Activated B cell treated with CpG ODN at 0.5 μM for 24 hours (primary cell): ENCODE measurements at regions not wholly inside any gene's neighbourhood (a gene's known extent, or its start where the extent isn't known, plus 50 kb on each side); places are given as distances from the start of the nearest gene placed in this dataset.

ENCODE experiments used
- ATAC-seq: fragments of 200-7000 bp; cut with Tn5 transposase; one replicate; pipeline ENCODE4 v1.10.0; 2021; ENCODE audit warnings: low read depth, mild to moderate bottlenecking, moderate library complexity
- CTCF ChIA-PET: fragments of 350-600 bp; sonication (Branson Sonifier 250); formaldehyde crosslinking; loops from one replicate; lab custom pipeline; 2021; ENCODE audit warnings: antibody characterized with exemption; lab: Charles Lee
- POLR2A ChIA-PET: fragments of 350-600 bp; sonication (Branson Sonifier 250); formaldehyde crosslinking; loops from one replicate; lab custom pipeline; 2021; ENCODE audit warnings: antibody characterized with exemption; lab: Charles Lee
- DNase-seq: peaks from one replicate; pipeline ENCODE4 v3.0.0; 2022
- H3K27ac Mint-ChIP-seq: one replicate; pipeline ENCODE4 v1.8.0; 2020; ENCODE audit warnings: mixed read lengths
- H3K27me3 Mint-ChIP-seq: one replicate; pipeline ENCODE4 v1.8.0; 2021; ENCODE audit warnings: mixed read lengths
- H3K36me3 Mint-ChIP-seq: one replicate; pipeline ENCODE4 v1.8.0; 2021; ENCODE audit warnings: low read depth, mixed read lengths
- H3K4me1 Mint-ChIP-seq: one replicate; pipeline ENCODE4 v1.8.0; 2021; ENCODE audit warnings: mixed read lengths
- H3K4me3 Mint-ChIP-seq: one replicate; pipeline ENCODE4 v1.8.0; 2020; ENCODE audit warnings: mild to moderate bottlenecking, mixed read lengths
- H3K9me3 Mint-ChIP-seq: one replicate; pipeline ENCODE4 v1.8.0; 2020; ENCODE audit warnings: mixed read lengths
- intact Hi-C: fragments of 100-400 bp; cut with micrococcal nuclease; formaldehyde crosslinking; loops from one replicate; pipeline ENCODE4 v1.15.1; 2024
- TF ChIP-seq, protein P1 (sequence below): fragments of 200-600 bp; IDR thresholded peaks from one replicate; pipeline ENCODE4 v1.8.0; 2022; ENCODE audit warnings: antibody characterized with exemption, mild to moderate bottlenecking

GRCh38 chr12:131418884-131419283 lies 292.0 kb upstream of the SFSWAP start:
- intact Hi-C loops = no loop called here
- ATAC-seq = no peak
- CTCF ChIA-PET = no interaction called here
- DNase-seq = no peak
- Mint-ChIP-seq H3K4me3 (no peak overlapping the region), H3K27ac (no peak overlapping the region), H3K9me3 (peaks cover 8% of the 10 kb centered on the region), H3K4me1 (no peaks in the 10 kb centered on the region), H3K27me3 (peaks cover 9% of the 10 kb centered on the region), H3K36me3 (no peaks in the 10 kb centered on the region)
- TF ChIP-seq, protein P1, sequence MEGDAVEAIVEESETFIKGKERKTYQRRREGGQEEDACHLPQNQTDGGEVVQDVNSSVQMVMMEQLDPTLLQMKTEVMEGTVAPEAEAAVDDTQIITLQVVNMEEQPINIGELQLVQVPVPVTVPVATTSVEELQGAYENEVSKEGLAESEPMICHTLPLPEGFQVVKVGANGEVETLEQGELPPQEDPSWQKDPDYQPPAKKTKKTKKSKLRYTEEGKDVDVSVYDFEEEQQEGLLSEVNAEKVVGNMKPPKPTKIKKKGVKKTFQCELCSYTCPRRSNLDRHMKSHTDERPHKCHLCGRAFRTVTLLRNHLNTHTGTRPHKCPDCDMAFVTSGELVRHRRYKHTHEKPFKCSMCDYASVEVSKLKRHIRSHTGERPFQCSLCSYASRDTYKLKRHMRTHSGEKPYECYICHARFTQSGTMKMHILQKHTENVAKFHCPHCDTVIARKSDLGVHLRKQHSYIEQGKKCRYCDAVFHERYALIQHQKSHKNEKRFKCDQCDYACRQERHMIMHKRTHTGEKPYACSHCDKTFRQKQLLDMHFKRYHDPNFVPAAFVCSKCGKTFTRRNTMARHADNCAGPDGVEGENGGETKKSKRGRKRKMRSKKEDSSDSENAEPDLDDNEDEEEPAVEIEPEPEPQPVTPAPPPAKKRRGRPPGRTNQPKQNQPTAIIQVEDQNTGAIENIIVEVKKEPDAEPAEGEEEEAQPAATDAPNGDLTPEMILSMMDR = no peak
- POLR2A ChIA-PET = no interaction called here

GRCh38 chr12:131420867-131421447 lies 289.9 kb upstream of the SFSWAP start:
- H3K27ac Mint-ChIP-seq = no peak overlapping the region
- DNase-seq = no peak
- CTCF ChIA-PET = no interaction called here
- no peaks in the 10 kb centered on the region for H3K4me1 Mint-ChIP-seq
- TF ChIP-seq, protein P1 = no peak
- POLR2A ChIA-PET = no interaction called here
- H3K36me3 Mint-ChIP-seq = no peaks in the 10 kb centered on the region
- intact Hi-C loops = no loop called here
- H3K27me3 Mint-ChIP-seq = peaks cover 12% of the 10 kb centered on the region
- H3K9me3 Mint-ChIP-seq = peaks cover 24% of the 10 kb centered on the region
- ATAC-seq = no peak
- no peak overlapping the region for H3K4me3 Mint-ChIP-seq

DNA sequence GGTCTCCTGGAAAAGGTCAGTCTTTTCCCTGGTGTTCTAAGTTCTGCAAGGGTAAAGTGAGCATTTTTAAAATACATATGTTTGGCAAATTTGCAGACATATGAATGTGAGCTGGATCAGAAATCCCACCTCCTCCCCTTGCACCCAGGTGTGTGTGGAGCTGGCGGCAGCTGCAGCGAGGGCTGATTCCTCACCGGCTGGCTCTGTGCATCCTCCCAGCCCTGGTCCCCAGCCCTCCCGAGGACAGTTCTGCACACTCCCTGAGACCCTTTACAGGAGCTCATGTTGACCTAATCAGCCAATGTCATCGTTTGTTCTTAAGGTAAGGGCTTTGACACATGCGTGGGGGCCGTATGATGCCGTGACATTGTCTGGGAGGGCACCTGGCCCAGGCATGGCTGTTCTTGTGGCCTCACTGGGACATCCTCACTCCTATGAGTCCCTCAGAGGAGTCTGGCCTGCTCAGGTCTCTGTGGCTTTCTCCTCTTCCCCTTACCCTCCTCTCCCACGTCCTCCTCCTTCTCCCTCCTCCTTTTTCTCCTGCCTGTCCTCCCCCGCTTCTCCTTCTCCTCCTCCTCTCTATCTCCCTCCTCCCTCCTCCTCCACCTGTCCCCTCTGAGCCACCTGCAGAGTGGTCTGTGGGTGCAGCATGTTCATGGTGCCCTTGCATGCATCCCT lies 289.2 kb upstream of the SFSWAP start:
- Mint-ChIP-seq H3K4me3 (no peak overlapping the region), H3K4me1 (no peaks in the 10 kb centered on the region), H3K27me3 (peaks cover 12% of the 10 kb centered on the region), H3K36me3 (no peaks in the 10 kb centered on the region), H3K27ac (no peak overlapping the region), H3K9me3 (peaks cover 24% of the 10 kb centered on the region)
- no peak for ATAC-seq
- ChIA-PET POLR2A (no interaction called here), CTCF (no interaction called here)
- intact Hi-C loops = no loop called here
- TF ChIP-seq, protein P1 = no peak
- DNase-seq = no peak

DNA sequence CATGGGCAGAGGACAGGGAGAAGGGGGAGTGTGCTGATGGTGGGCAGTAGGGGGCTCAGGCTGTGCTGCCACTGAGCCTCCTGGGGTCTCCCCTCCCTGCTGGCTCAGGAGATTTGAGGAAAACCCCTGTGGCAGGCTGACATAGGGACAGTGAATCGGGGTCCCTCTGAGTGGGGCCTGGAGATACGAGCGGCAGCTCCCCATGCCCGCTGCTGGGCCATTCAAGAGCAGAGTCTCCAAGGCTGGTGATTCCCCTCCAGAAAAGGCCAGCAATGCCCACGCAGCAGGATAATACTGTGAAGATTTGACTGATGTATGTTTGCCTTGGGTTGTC lies 288.7 kb upstream of the SFSWAP start:
- Mint-ChIP-seq H3K9me3 (peaks cover 24% of the 10 kb centered on the region), H3K36me3 (no peaks in the 10 kb centered on the region), H3K27ac (no peak overlapping the region), H3K4me1 (no peaks in the 10 kb centered on the region), H3K27me3 (peaks cover 12% of the 10 kb centered on the region), H3K4me3 (no peak overlapping the region)
- intact Hi-C loops = no loop called here
- TF ChIP-seq, protein P1 = no peak
- DNase-seq = no peak
- ChIA-PET POLR2A (no interaction called here), CTCF (no interaction called here)
- no peak for ATAC-seq

- TF ChIP-seq, protein P1 = no peak
- CTCF ChIA-PET = no interaction called here
- Mint-ChIP-seq H3K36me3 (no peaks in the 10 kb centered on the region), H3K27me3 (peaks cover 12% of the 10 kb centered on the region), H3K4me3 (no peak overlapping the region), H3K9me3 (peaks cover 24% of the 10 kb centered on the region), H3K4me1 (no peaks in the 10 kb centered on the region), H3K27ac (no peak overlapping the region)
- no peak for DNase-seq
- no peak for ATAC-seq
- intact Hi-C loops = no loop called here
- POLR2A ChIA-PET = no interaction called here
Observed at GRCh38 chr12:131422744-131423143, 288.1 kb upstream of the SFSWAP start.
